ENCODE measurements at regions not wholly inside any gene's neighbourhood (a gene's known extent, or its start where the extent isn't known, plus 50 kb on each side); places are given as distances from the start of the nearest gene placed in this dataset.

DNA sequence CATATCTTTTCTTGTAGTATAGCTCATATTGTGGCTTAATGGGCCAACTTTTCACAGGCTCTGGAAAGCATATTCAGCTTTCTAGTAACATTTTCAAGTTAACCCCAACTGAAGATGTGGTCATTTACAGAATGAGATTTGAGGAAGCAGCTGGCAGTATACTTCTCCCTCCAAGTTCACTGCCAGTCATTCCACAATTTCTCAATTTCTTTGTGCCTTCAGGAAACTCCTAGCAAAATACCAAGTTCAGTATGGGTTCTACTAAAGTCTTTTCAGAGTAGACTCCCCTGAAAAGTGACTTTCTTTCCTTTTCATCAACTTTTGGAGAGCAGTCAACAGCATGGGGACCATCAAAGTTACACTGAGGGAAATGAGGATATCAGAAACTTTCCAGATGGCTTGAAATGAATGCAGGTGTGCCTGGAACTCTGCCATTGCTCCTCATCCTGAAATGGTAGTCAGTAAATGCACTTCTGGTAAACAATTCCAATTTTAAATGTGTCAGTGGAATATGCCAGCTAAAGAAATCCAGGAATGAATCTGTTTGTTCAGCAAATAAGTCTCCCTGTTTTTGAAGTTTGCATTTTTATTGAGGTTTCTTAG is 81.5 kb upstream of the TEX13D start:
- no peak for TF ChIP-seq CTCF (IDR thresholded peaks at IDR 0.05; ENCODE audit: insufficient read depth, low read length, severe bottlenecking)
- Histone ChIP-seq H3K27me3 (ENCODE audit: control insufficient read depth, insufficient read depth, low read length) (no peaks in the 10 kb centered on the region), H3K36me3 (ENCODE audit: control insufficient read depth, insufficient read depth, low read length) (no peaks in the 10 kb centered on the region), H3K4me3 (ENCODE audit: low read depth, low read length) (no peak overlapping the region)
- FAIRE-seq (no peak), DNase-seq (ENCODE audit: low read depth) (no peak)

DNA sequence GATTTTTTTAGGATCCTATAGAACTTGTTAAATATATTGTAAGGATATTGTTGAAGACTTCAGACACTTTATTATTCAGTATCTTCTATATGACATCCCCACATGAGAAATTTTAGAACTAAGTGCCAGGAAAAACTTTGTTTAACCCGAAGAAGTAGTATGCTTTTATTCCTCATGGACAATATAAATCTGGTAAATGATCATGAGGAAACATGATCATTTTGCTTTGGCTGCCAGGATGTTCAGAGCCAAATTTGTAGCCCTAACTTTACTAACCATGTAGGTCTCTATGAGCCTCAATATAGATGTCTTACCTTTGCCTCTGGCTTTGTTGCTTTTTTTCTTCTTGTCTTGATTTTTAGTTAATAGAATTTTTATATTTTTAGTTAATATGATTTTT is 77.8 kb upstream of the TEX13D start:
- Histone ChIP-seq H3K4me3 (ENCODE audit: low read depth, low read length) (no peak overlapping the region), H3K36me3 (ENCODE audit: control insufficient read depth, insufficient read depth, low read length) (no peaks in the 10 kb centered on the region), H3K27me3 (ENCODE audit: control insufficient read depth, insufficient read depth, low read length) (no peaks in the 10 kb centered on the region)
- DNase-seq (ENCODE audit: low read depth) = no peak
- no peak for TF ChIP-seq CTCF (IDR thresholded peaks at IDR 0.05; ENCODE audit: insufficient read depth, low read length, severe bottlenecking)
- no peak for FAIRE-seq

GRCh38 chrX:124256216-124256615 is 76.2 kb upstream of the TEX13D start:
- TF ChIP-seq CTCF (IDR thresholded peaks at IDR 0.05; ENCODE audit: insufficient read depth, low read length, severe bottlenecking) = no peak
- no peaks in the 10 kb centered on the region for H3K36me3 ChIP-seq (ENCODE audit: control insufficient read depth, insufficient read depth, low read length)
- H3K4me3 ChIP-seq (ENCODE audit: low read depth, low read length) = no peak overlapping the region
- no peaks in the 10 kb centered on the region for H3K27me3 ChIP-seq (ENCODE audit: control insufficient read depth, insufficient read depth, low read length)
- FAIRE-seq = no peak
- no peak for DNase-seq (ENCODE audit: low read depth)

- TF ChIP-seq CTCF (IDR thresholded peaks at IDR 0.05; ENCODE audit: insufficient read depth, low read length, severe bottlenecking) = no peak
- no peak for DNase-seq (ENCODE audit: low read depth)
- H3K4me3 ChIP-seq (ENCODE audit: low read depth, low read length) = no peak overlapping the region
- no peaks in the 10 kb centered on the region for H3K27me3 ChIP-seq (ENCODE audit: control insufficient read depth, insufficient read depth, low read length)
- no peaks in the 10 kb centered on the region for H3K36me3 ChIP-seq (ENCODE audit: control insufficient read depth, insufficient read depth, low read length)
- no peak for FAIRE-seq
Observed at GRCh38 chrX:124256629-124257380, 75.7 kb upstream of the TEX13D start.

DNA sequence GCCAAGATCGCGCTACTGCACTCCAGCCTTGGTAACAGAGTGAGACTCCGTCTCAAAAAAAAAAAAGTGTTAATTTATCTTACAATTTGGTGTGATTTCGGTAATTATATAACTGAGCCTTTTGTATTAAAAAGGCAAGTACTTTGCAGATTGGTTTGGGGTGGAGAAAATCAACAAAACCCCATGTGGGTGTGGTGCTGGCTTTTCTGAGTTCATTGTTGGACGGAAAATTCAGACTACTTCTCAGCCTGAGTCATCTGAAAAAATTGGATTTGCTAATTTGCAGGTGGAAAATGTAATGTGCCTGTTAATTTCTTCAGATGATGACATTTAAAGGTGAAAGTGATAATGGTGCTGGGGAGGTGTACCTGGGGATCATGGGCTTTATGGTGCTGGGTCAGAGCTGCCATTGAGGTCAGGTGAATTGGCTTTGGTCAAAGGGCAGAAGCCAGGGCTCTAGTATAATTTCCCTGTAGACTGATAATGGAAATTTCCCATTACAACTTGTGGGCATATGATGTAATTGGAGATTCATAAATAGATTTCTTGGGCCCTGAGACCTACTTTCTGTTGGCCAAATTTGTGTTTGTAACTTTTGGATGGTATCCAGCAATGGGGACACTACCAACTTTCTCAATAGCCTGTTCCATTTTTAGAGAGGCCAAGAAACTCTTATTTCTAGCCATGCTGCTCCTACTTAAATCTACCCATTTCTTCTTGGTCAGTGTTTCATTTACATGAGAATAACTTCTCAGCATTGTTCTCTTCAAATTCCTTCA is 74.3 kb upstream of the TEX13D start:
- DNase-seq (ENCODE audit: low read depth) (no peak), FAIRE-seq (no peak)
- no peaks in the 10 kb centered on the region for H3K36me3 ChIP-seq (ENCODE audit: control insufficient read depth, insufficient read depth, low read length)
- no peak overlapping the region for H3K4me3 ChIP-seq (ENCODE audit: low read depth, low read length)
- no peak for TF ChIP-seq CTCF (IDR thresholded peaks at IDR 0.05; ENCODE audit: insufficient read depth, low read length, severe bottlenecking)
- H3K27me3 ChIP-seq (ENCODE audit: control insufficient read depth, insufficient read depth, low read length) = no peaks in the 10 kb centered on the region

Measured in bronchial epithelial cell (primary cell).